ENCODE measurements at regions not wholly inside any gene's neighbourhood (a gene's known extent, or its start where the extent isn't known, plus 50 kb on each side); places are given as distances from the start of the nearest gene placed in this dataset.
"Not testable (repeated sequence)": the region's sequence is repeated elsewhere in the genome, so short reads cannot be mapped to it uniquely, and the experiment has no call there.

GRCh38 chrX:21225643-21226042 is 148.6 kb upstream of the CNKSR2 start:
- DNase-seq, result no peak

- not testable (repeated sequence) for DNase-seq
Observed at GRCh38 chrX:21228974-21229373, 145.2 kb upstream of the CNKSR2 start.

GRCh38 chrX:21255032-21255618 is 119.1 kb upstream of the CNKSR2 start:
- DNase-seq, result no peak

- DNase-seq, result no peak
Observed at GRCh38 chrX:21266949-21267348, 107.3 kb upstream of the CNKSR2 start.

GRCh38 chrX:21276736-21277433 is 97.3 kb upstream of the CNKSR2 start:
- DNase-seq, result no peak

DNA sequence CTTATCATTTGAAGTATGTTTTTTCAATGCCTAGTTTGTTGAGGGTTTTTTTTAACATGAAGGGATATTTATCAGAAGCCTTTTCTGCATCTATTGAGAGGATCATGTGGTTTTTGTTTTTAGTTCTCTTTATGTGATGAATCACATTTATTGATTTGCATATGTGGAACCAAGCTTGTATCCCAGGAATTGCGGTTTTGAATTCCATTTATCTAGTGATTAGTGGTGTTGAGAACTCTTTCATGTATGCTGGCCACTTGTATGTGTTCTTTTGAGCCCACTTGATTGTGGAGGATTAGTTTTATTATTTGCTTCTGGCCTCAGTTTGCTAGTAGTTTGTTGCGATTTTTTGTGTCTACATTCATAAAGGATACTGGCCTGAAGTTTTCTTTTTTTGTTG is 85.0 kb upstream of the CNKSR2 start:
- DNase-seq, result no peak

DNA sequence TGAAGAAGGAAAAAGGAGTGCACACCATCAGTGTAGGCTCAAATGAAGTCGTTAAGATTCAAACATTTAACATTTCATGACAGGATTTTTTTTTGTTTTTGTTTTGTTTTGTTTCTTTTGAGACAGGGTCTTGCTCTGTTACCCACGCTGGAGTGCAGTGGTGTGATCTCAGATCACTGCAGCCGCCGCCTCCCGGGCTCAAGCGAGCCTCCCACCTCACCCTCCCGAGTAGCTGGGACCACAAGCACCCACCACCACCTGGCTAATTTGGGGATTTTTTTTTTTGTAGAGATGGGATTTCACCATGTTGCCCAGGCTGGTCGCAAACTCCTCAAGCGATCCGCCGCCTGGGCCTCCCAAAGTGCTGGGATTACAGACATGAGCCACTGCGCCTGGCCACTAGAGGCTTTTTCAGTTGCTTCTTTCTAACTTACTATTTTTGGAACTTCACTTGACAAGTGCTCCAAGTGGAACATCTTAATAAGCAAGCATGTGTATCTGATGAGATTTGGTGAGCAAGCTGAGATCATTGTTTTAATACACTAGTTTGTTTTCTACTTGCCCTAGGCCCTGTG is 78.9 kb upstream of the CNKSR2 start:
- no peak for DNase-seq

DNA sequence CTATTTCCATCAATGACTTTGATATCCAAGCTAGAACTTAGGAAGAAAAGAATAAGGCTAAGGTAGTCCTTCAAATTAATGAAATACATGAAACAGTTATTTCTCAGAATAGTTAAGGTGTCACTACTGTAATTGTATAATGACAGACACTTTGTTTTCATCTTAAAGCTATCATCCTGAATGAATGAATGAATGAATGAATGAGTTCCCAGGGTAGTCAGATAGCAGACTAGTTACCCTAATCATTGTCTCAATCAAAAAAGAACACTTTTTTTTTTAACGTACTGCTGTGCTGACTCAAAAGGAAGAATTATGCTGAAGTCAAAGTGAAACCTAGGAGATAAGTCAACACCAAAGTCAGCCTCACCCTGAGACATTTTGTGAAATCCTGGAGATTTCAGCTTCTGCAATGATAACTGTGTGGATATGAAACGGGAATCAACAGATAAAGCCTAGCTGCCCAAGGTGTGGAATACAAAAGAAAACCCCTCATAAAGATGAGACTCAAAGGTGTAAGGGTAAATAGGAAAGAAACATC is 68.3 kb upstream of the CNKSR2 start:
- DNase-seq, result no peak

DNA sequence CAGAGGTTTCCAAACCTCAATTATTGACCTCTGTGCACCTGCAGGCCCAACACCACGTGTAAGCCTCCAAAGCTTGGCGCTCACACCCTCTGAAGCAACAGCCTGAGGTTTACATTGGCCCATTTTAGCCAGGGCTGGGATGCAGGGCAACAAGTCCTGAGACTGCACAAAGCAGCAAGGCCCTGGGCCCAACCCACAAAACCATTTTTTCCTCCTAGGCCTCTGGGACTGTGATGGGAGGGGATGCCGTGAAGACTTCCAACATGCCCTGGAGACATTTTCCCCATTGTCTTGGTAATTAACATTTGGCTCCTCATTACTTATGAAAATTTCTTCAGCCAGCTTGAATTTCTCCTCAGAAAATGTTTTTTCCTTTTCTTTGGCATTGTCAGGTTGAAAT is 54.9 kb upstream of the CNKSR2 start:
- no peak for DNase-seq

Measured in suppressor macrophage treated with lipopolysaccharide for 1 hour (primary cell).